GM19351 (cell line): ENCODE measurements at regions not wholly inside any gene's neighbourhood (a gene's known extent, or its start where the extent isn't known, plus 50 kb on each side); places are given as distances from the start of the nearest gene placed in this dataset.
A peak's percentile ranks its signal among the peaks of the same experiment; 100 is the strongest.

Source experiments
- ATAC-seq: cut with Tn5 transposase; IDR thresholded peaks from one replicate; pipeline ENCODE4 v1.9.1; 2021; ENCODE audit warnings: mild to moderate bottlenecking, moderate library complexity; ENCODE audit not compliant: unreplicated experiment

DNA sequence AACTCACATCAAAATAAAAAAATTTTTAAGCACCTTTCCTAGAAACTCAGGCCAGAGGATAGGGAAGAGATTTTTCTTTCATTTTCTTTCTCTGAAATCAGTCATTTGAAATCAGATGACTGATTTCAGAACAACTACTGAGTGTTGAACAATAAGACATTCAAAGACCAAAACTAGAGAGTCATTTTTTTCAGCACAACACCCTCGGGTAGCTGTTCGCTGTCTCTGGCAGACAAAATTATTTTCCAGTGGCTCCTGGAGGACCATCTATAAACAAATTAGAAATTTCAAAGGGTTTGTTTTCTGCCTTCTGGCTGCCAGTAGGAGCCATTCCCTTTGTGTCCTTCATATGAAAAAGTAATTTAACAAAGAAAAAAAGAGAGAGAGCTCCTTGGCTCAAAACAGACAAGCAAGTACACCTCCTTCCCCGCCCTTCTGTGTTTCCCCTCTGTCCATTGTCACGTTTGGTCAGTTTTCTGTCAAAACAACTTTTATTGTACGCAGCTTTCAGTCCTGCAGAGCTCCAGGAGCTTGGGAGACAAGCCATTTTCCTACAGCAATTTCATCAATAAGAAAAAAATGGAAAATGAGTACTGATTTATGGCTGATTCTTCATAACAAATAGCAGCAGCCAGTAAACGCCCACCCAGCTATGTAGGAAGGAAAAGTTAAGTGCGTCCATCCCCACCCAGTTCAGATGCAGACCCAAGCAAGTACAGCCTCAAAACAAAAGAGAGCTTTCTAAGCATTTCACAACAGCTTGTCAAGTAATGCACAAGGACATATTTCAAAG, 405.2 kb downstream of the ZNF608 start:
- peak; percentile 53 for ATAC-seq

DNA sequence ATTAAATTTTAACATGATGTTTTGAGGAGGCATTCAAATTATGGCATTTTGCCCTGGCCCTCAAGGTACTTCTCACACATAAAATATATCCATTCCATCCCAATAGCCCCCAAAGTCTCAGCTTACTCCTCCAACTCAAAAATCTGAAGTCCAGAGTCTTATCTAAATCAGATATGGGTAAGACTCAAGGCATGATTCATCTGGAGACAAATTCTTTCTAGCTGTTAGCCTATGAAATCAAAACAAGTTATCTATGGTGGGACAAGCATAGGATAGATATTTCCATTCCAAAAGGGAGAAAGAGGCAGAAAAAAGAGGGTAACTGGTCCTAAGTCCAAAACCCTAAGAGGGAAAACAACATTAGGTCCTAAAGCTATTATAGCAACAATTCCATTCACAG, 408.4 kb downstream of the ZNF608 start:
- ATAC-seq: no peak

GRCh38 chr5:124333298-124333979, 413.0 kb downstream of the ZNF608 start:
- ATAC-seq: no peak

- no peak for ATAC-seq
These were observed 414.2 kb downstream of the ZNF608 start for GRCh38 chr5:124332273-124332672.

DNA sequence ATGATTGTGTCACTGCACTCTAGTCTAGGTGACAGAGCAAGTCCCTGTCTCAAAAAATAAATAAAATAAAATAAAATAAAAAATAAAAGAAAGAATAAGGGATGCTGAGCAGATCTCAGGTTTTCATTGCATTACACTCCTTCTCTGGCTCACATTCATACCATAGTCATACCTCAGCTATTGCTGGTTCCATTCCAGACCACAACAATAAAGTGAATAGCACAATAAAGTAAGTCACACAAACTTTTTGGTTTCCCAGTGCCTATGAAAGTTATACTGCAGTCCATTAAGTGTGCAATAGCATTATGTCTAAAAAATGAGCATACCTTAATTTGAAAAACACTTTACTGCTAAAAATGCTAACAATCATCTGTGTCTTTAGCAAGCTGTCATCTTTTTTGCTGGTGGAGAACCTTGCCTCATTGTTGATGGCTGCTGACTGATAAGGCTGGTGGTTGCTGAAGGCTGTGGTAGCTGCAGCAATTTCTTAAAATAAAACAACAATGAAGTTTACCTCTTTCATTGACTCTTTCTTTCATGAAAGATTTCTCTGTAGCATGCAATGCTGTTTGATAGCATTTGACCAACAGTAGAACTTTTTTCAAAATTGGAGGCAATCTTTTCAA, 415.7 kb downstream of the ZNF608 start:
- no peak for ATAC-seq

DNA sequence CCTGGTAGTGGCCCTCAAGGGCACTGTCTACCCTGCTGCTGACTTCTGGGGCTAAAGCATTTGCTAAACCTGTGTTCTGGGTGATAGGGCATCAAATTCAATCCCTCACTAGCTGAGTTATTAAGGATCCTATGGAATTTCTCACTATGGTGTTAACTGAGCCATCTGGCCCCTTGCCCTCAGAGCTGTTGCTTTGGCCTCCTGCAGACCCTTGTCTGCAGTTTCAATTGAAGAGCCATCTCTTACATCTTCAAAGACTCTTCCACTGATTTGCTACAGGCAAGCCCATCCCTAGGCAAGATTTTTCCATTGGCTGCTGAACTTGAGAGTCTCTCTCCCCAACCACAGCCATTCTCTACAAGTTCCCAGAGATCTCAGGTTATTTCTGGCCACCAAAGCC, 418.2 kb downstream of the ZNF608 start:
- no peak for ATAC-seq

GRCh38 chr5:124318661-124319060, 427.8 kb downstream of the ZNF608 start:
- no peak for ATAC-seq

DNA sequence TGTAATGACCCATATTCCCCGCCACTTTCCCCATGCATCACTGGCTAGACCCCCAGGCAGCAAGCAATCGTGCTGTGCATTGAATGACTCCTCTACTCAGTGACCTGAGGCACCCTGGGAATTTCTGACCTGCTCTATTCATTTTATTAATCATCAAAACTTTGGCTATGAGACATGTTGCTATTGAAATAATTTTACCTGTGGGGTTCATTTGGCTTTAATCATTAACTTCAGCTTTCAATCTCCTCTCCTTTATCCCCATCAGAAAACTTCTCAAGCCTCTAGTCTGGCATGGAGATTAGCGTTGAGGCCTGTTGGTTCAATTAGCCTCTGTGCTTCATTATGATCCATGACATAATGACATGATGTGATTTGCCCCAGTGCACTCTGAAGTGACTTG, 429.0 kb downstream of the ZNF608 start:
- ATAC-seq: no peak

GRCh38 chr5:124315741-124316415, 430.6 kb downstream of the ZNF608 start:
- ATAC-seq: no peak

GRCh38 chr5:124310453-124310852, 436.0 kb downstream of the ZNF608 start:
- ATAC-seq: no peak

DNA sequence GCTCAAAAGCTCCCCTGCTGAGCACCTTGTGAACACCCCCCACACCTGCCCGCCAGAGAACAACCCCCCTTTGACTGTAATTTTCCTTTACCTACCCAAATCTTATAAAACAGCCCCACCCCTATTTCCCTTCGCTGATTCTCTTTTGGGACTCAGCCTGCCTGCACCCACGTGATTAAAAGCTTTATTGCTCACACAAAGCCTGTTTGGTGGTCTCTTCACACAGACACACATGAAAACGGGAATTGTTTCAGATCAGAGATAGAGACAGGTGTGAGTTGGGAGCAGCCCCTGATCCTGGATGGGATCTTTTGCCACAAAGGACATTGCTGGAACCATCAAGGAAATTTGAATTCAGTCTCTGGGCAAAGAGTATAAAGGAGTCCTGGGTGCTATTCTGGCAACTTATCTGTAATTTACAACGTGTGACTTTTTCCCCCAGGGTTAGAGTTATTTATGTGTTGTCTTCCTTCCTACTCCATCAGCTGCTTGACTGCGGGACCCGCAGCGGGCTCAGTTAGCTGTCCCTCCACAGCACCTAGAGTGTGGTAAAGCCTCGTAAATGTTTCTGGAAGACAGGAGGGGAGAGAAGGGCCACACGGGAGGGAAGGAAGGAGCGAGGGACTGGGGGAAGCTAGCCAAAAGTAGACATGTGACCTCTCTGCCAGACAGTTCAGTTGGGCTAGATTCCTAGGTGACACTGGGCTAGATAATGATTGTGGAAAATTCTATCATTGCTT, 437.0 kb downstream of the ZNF608 start:
- ATAC-seq: no peak

- no peak for ATAC-seq
These were observed 443.1 kb downstream of the ZNF608 start for GRCh38 chr5:124303366-124303765.

- no peak for ATAC-seq
These were observed 443.9 kb downstream of the ZNF608 start for GRCh38 chr5:124302533-124302932.

DNA sequence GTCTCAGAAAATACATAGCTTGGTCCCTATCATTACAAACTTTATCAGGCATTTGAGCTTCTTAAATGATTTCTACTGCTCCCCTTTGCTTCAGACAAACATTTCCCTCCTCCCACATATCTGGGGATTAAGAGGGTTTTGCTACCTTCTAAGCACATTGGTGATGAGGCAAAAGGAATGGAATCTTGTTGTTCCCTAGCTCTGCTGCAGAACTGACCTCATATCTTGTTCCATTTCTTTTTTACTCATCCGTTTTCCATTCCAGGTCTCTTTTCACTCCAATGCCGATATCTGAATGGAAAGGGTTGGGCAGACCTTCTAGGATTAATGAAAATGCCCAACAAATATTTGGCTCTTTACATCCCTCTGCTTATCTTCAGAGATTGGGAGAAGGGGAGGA, 444.6 kb downstream of the ZNF608 start:
- no peak for ATAC-seq

DNA sequence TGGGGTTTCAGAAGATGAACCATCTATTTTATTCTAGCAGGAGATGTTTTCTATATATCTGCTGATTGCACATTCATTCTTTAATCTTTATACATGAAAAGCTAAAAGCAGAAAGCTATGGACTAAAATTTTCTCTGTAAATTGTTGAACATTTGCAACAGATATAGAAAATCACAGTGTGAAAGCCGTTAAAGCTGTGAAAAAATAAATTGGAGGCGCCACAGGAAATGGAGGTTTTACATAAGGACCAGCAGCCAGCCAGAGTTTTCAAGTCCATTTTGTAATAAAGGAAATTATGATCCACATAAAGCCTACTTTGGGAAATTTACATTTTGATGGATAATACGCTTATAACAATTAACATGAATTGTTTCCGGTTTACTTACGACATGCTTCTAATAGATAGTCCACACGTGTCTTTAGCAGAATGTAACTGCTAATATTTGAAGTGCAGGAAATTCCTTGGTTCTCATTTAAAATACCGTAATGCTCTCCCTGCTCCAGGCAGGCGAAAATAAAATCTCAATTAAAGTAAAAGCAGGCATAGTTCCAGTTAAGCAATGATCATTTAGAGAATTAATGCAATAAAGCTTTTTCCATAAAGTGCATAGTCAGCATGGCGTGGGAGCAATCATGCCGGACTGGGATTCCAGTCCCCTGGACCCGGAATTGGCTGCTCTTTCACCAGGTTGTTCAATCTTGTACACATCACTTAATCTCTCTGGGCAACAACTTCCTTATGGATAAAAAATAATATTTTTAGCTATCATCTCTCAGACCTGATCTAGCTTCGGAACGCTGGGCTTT, 445.4 kb downstream of the ZNF608 start:
- ATAC-seq: no peak

DNA sequence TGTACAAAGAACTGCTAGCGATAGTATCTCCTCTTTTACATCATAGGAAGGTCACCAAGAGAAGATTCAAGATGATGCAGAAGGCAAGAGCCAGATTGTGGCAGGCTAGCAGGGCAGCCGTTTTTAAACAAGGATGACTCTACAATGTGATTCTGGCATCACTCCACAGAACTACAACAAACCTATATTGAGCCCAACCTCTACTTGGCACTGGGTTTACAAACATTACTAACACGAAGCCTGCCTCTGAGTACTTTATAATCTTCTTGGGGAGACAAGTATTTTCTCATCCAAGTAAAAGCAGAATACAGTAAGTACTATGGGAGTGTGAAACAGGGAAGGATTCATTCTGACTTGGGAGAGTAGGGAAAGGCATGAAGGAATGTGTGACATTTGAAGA, 448.6 kb downstream of the ZNF608 start:
- no peak for ATAC-seq

GRCh38 chr5:124292322-124292855, 454.1 kb downstream of the ZNF608 start:
- ATAC-seq: no peak

DNA sequence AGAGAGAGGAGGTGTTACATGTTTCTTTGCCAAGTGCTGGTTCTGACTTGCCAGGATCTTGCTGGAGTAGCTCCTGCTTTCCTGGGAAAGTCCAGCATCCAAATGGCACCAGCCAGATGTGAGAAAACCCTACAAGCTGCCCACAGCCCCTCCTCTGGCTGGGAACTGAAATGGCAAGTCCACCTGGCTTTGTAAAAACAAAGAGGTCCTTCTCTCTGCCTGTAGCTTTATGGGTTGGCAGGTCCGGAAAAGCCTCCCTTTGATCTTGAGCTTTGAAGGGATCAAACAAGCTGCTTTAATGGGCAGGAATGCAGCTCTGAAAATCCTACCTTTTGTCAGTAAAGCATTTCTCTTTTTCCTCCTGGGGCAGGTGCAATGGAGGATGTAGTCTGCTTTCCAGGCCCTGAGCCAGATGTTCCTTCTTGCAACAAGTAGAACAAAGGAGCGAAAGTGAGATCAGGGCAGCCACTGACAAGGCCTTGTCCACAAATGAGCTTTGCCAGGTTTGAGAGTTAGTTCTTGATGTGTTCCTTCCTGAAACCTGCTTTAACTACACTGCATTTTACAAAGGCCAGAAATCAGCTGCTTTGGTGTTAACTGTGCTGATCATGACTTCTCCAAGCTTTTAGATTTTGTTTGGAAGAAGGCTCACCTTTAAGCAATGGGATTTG, 456.7 kb downstream of the ZNF608 start:
- no peak for ATAC-seq

- ATAC-seq: no peak
These were observed 457.3 kb downstream of the ZNF608 start for GRCh38 chr5:124289130-124289529.
